GM13976 (cell line): ENCODE measurements at regions not wholly inside any gene's neighbourhood (a gene's known extent, or its start where the extent isn't known, plus 50 kb on each side); places are given as distances from the start of the nearest gene placed in this dataset.
"Not testable (repeated sequence)": the region's sequence is repeated elsewhere in the genome, so short reads cannot be mapped to it uniquely, and the experiment has no call there.

ENCODE experiments used
- DNase-seq: peaks from one replicate; pipeline ENCODE4 v3.0.0; 2012; ENCODE audit warnings: low spot score
- in situ Hi-C: fragments of 300-500 bp; cut with MboI; formaldehyde crosslinking; loops from one replicate; pipeline ENCODE4 v1.12.0; 2022; ENCODE audit warnings: low sequenced_read_pairs, mixed read lengths, inconsistent platforms; ENCODE audit not compliant: unreplicated experiment
- TF ChIP-seq, protein P1 (sequence below): IDR thresholded peaks from 2 replicates; pipeline ENCODE4 v1.5.1; 2012; ENCODE audit warnings: borderline replicate concordance, mild to moderate bottlenecking; ENCODE audit not compliant: insufficient read depth; ENCODE audit errors: extremely low read depth, missing control alignments, control extremely low read depth

DNA sequence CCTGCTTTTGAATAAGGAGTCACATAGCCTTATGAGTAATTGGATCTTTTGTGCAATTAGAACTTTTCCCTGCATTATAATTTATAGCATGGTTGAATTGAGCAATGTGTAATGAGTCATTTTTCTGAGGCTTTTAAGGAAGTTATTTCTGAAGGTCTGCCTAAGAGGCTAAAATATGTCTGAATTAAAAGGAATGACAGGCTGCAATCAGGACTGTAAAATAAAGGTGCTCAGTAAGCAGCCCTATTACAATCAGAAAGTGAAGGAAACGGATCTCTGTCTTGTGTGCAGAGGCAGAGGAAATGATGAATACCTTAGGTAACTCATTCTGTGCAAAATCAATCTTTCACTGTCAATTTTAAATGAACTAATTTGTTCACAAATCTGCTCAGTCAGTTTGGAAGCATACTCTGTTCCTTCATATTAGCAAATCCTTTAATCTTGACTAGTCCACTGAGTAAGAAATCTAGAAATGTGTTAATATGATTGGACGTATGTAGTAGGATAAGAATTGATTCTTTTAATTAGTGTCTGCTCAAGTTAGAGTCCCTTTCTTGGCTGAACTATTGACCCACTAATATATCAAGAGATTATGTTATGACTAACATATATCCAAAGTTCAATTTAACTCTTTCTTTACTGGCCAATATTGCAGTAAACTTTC lies 290.1 kb downstream of the ZIC1 start:
- TF ChIP-seq, protein P1, sequence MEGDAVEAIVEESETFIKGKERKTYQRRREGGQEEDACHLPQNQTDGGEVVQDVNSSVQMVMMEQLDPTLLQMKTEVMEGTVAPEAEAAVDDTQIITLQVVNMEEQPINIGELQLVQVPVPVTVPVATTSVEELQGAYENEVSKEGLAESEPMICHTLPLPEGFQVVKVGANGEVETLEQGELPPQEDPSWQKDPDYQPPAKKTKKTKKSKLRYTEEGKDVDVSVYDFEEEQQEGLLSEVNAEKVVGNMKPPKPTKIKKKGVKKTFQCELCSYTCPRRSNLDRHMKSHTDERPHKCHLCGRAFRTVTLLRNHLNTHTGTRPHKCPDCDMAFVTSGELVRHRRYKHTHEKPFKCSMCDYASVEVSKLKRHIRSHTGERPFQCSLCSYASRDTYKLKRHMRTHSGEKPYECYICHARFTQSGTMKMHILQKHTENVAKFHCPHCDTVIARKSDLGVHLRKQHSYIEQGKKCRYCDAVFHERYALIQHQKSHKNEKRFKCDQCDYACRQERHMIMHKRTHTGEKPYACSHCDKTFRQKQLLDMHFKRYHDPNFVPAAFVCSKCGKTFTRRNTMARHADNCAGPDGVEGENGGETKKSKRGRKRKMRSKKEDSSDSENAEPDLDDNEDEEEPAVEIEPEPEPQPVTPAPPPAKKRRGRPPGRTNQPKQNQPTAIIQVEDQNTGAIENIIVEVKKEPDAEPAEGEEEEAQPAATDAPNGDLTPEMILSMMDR = no peak
- DNase-seq = no peak
- in situ Hi-C loops = no loop called here

DNA sequence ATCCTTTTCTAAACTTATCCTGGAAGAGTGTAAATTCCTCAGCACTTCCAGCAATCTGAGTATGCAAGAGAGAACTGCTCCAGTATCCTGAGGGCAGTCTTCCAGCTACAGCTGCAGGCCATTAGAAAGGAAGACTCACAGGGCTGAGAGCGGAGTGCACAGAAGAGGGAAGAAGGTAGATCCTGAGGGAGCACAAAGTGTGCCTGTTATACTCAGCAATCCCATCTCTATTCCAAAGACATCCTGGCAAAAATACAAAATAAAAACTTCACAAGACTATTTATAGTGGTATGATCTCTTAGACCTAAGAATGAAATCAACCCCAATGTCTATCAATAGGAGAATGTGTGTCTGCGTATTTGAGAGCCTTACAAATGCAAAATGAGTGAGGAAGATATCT lies 292.0 kb downstream of the ZIC1 start:
- in situ Hi-C loops = no loop called here

DNA sequence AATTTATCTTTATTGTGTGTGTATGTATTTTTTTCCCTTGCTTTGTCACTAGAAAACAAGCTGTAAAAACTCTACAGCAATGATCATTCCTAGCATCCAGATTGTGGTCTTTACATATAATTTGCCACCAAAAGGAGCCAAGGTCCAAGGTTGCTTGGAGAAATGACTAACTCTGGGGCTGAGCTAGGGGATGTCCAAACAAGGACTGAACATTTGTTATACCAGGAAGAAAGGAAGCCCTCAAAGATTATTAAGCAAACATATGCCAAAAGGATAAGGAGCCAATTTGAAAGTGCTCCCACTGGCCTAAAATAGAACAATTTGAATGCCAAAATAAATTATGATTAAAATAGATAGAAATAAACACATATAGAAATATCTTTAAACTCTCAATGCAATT lies 293.3 kb downstream of the ZIC1 start:
- no peak for DNase-seq
- in situ Hi-C loops = no loop called here
- TF ChIP-seq, protein P1 = no peak

More for the DNA sequence above, 292.0 kb downstream of the ZIC1 start:
- DNase-seq = no peak
- TF ChIP-seq, protein P1 = no peak

DNA sequence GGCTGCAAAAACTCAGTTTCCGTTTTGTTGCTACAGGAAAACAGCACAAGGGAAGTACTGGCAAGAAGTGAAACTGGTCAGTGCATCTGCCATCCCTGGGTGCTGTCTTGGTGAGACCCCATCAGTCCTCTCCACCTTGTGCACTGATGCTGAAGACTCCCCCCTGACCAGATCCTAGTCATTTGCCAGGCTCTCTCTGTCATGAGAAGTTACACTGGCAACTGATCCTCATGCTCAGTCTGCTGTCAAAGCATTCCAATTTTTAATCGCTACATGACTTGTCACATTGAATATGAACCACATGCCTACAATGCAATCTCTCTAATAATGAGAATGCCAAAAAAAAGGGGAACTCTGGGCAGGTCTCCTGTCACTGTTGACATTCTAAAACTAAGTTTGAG lies 296.5 kb downstream of the ZIC1 start:
- TF ChIP-seq, protein P1 = no peak
- DNase-seq = no peak
- in situ Hi-C loops = no loop called here

DNA sequence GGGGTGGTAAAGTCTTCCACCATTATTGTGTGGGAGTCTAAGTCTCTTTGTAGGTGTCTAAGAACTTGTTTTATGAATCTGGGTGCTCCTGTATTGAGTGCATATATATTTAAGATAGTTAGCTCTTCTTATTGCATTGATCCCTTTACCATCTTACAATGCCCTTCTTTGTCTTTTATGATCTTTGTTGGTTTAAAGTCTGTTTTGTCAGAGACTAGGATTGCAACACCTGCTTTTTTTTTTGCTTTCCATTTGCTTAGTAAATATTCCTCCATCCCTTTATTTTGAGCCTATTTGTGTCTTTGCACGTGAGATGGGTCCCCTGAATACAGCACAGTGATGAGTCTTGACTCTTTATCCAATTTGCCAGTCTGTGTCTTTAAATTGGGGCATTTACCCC lies 301.6 kb downstream of the ZIC1 start:
- DNase-seq, in situ Hi-C loops: not testable (repeated sequence)

DNA sequence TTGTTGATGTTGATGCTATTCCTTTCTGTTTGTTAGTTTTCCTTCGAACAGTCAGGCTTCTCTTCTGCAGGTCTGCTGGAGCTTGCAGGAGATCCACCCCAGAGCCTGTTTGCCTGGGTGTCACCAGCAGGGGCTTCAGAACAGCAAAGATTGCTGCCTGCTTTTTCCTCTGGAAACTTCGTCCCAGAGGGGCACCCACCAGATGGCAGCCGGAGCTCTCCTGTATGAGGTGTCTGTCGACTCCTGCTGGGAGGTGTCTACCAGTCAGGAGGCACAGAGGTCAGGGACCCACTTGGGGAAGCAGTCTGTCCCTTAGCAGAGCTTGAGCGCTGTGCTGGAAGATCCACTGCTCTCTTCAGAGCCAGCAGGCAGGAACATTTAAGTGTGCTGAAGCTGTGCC lies 303.2 kb downstream of the ZIC1 start:
- in situ Hi-C loops = no loop called here
- no peak for DNase-seq
- TF ChIP-seq, protein P1 = no peak

DNA sequence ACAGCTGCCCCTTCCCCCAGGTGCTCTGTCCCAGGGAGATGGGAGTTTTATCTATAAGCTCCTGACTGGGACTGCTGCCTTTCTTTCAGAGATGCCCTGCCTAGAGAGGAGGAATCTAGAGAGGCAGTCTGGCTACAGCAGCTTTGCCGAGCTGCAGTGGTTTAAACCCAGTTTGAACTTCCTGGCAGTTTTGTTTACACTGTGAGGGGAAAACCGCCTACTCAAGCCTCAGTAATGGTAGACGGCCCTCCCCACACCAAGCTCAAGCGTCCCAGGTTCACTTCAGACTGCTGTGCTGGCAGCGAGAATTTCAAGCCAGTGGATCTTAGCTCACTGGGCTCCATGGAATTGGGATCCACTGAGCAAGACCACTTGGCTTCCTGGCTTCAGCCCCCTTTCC lies 303.6 kb downstream of the ZIC1 start:
- DNase-seq, in situ Hi-C loops: not testable (repeated sequence)
